Endothelial cell of umbilical vein (primary cell): ENCODE measurements at regions not wholly inside any gene's neighbourhood (a gene's known extent, or its start where the extent isn't known, plus 50 kb on each side); places are given as distances from the start of the nearest gene placed in this dataset.

Experiments used
- EZH2 ChIP-seq: IDR thresholded peaks from 2 replicates; pipeline ENCODE4 v1.6.1; 2012; ENCODE audit warnings: borderline replicate concordance, low read depth, mild to moderate bottlenecking, moderate library complexity, low read length, inconsistent platforms; ENCODE audit not compliant: severe bottlenecking
- GATA2 ChIP-seq: IDR thresholded peaks from 2 replicates; pipeline ENCODE4 v1.7.0; 2011; ENCODE audit warnings: low read depth, mild to moderate bottlenecking, moderate library complexity, mixed read lengths, low read length; ENCODE audit not compliant: insufficient read length, insufficient read depth
- JUN ChIP-seq: IDR thresholded peaks from 2 replicates; pipeline ENCODE4 v1.6.1; 2011; ENCODE audit warnings: borderline replicate concordance, low read depth; ENCODE audit not compliant: insufficient read length, insufficient read depth
- POLR2A ChIP-seq: IDR thresholded peaks from 2 replicates; pipeline ENCODE4 v1.6.1; 2012; ENCODE audit warnings: low read depth, mild to moderate bottlenecking, control low read depth, low read length
- POLR2AphosphoS5 ChIP-seq: IDR thresholded peaks from 2 replicates; pipeline ENCODE4 v1.6.1; 2012; ENCODE audit warnings: low read depth, mild to moderate bottlenecking, control low read depth, low read length, moderate library complexity; ENCODE audit not compliant: insufficient read depth
- TF ChIP-seq, protein P1 (sequence below), 2 donors: IDR thresholded peaks; 1 replicate in 1 of 2; 2 replicates in 1 of 2; pipeline ENCODE4 v1.5.1; 2011; ENCODE audit warnings: low read length in 2 of 2, mild to moderate bottlenecking in 2 of 2, moderate library complexity in 2 of 2, control low read depth in 1 of 2, inconsistent platforms in 1 of 2, low read depth in 1 of 2; ENCODE audit not compliant: insufficient read depth in 1 of 2; ENCODE audit errors: extremely low read depth in 1 of 2
- TF ChIP-seq, protein P2 (sequence below): IDR thresholded peaks from 2 replicates; pipeline ENCODE4 v1.6.1; 2011; ENCODE audit not compliant: insufficient read depth, insufficient read length

DNA sequence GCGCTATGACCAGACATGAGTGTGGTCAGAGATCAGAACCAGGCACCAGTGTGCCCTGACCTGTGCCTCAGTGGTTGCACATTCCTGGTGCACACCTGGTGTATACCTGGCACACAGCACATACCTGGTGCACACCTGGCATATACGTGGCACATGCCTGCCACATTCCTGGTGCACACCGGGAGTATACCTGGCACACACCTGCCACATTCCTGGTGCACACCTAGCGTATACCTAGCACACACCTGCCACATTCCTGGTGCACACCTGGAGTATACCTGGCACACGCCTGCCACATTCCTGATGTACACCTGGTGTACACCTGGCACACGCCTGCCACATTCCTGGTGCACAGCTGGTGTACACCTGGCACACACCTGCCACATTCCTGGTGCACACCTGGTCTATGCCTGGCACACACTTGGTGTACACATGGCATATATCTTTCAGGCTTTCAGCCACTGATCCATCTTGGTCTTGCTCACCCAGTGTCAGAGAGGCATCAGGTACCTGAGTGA is 61.3 kb upstream of the ADGRL1 start:
- TF ChIP-seq, protein P1, sequence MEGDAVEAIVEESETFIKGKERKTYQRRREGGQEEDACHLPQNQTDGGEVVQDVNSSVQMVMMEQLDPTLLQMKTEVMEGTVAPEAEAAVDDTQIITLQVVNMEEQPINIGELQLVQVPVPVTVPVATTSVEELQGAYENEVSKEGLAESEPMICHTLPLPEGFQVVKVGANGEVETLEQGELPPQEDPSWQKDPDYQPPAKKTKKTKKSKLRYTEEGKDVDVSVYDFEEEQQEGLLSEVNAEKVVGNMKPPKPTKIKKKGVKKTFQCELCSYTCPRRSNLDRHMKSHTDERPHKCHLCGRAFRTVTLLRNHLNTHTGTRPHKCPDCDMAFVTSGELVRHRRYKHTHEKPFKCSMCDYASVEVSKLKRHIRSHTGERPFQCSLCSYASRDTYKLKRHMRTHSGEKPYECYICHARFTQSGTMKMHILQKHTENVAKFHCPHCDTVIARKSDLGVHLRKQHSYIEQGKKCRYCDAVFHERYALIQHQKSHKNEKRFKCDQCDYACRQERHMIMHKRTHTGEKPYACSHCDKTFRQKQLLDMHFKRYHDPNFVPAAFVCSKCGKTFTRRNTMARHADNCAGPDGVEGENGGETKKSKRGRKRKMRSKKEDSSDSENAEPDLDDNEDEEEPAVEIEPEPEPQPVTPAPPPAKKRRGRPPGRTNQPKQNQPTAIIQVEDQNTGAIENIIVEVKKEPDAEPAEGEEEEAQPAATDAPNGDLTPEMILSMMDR (IDR thresholded peaks at IDR 0.05; ENCODE audit: extremely low read depth in 1 of 2, insufficient read depth in 1 of 2, low read depth in 1 of 2, low read length in 2 of 2) = no peak
- TF ChIP-seq POLR2AphosphoS5 (no peak), POLR2A (no peak), EZH2 (no peak), JUN (no peak), GATA2 (no peak)
- TF ChIP-seq, protein P2, sequence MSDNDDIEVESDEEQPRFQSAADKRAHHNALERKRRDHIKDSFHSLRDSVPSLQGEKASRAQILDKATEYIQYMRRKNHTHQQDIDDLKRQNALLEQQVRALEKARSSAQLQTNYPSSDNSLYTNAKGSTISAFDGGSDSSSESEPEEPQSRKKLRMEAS = no peak
